GM12864 (cell line): ENCODE measurements at regions not wholly inside any gene's neighbourhood (a gene's known extent, or its start where the extent isn't known, plus 50 kb on each side); places are given as distances from the start of the nearest gene placed in this dataset.

Source experiments
- DNase-seq: peaks from one replicate; pipeline ENCODE4 v3.0.0-alpha.2; 2011; ENCODE audit warnings: low read depth
- H3K4me3 ChIP-seq: 2 replicates; pipeline ENCODE4 v1.5.1; 2011; ENCODE audit warnings: mild to moderate bottlenecking, low read depth, low read length, control low read depth
- CTCF ChIP-seq: IDR thresholded peaks from 2 replicates; pipeline ENCODE4 v1.5.1; 2011; ENCODE audit warnings: low read depth, mild to moderate bottlenecking, moderate library complexity, low read length, control low read depth, inconsistent platforms; ENCODE audit errors: missing control alignments

- TF ChIP-seq CTCF, result no peak
- no peak for DNase-seq
- H3K4me3 ChIP-seq, result no peak overlapping the region
Observed at GRCh38 chr6:50585441-50586330, 127.6 kb upstream of the TFAP2D start.

GRCh38 chr6:50586331-50586675 is 127.0 kb upstream of the TFAP2D start:
- H3K4me3 ChIP-seq, result no peak overlapping the region
- no peak for DNase-seq
- no peak for TF ChIP-seq CTCF

- no peak for TF ChIP-seq CTCF
- no peak for DNase-seq
- no peak overlapping the region for H3K4me3 ChIP-seq
Observed at GRCh38 chr6:50589751-50590470, 123.4 kb upstream of the TFAP2D start.

- DNase-seq, result no peak
- no peak for TF ChIP-seq CTCF
- H3K4me3 ChIP-seq, result no peak overlapping the region
Observed at GRCh38 chr6:50591135-50591534, 122.2 kb upstream of the TFAP2D start.

- TF ChIP-seq CTCF, result no peak
- DNase-seq, result no peak
- no peak overlapping the region for H3K4me3 ChIP-seq
Observed at GRCh38 chr6:50600280-50600679, 113.0 kb upstream of the TFAP2D start.

GRCh38 chr6:50602292-50602691 is 111.0 kb upstream of the TFAP2D start:
- DNase-seq, result no peak
- peak; percentile 51 for TF ChIP-seq CTCF
- H3K4me3 ChIP-seq, result no peak overlapping the region
